HUDEP-2 (cell line): ENCODE measurements at regions not wholly inside any gene's neighbourhood (a gene's known extent, or its start where the extent isn't known, plus 50 kb on each side); places are given as distances from the start of the nearest gene placed in this dataset.
"Not testable (repeated sequence)": the region's sequence is repeated elsewhere in the genome, so short reads cannot be mapped to it uniquely, and the experiment has no call there.

Experiments used
- DNase-seq, 76 experiments: peaks; one replicate each; lab custom pipeline; 2025; ENCODE audit not compliant: unreplicated experiment in 76 of 76; lab: John Stamatoyannopoulos, UW

DNA sequence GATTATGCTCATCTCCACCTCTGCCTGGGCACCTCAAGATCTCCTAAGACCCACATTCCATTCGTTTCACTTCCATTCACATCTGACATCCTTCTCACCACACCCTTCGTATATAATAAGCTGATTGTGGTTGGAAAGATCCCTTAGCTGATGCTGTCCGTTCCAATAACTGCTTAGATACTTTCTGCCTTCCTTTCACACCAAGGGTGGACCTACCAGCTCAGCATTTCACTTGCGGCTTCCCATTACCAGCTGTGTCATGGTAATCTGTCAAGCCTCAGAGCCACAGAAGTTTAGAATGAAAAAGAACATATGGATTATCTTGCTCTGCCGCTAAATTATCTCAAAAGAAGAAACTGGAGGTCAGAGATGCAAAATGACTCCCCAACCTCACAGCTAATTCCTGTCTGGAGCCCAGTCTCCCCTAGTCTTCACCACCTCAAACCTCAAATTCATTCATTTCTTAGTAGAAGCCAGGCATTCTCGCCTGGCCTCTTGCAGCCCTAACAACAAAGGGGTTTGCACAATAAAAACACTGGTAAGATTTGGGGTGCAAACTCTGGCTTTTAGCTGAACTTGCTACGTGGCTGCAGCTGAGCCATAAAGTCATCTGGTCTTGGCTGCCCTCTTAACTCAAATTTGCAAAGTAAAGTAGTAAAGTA is 182.8 kb upstream of the HS3ST3A1 start:
- no peak for DNase-seq

DNA sequence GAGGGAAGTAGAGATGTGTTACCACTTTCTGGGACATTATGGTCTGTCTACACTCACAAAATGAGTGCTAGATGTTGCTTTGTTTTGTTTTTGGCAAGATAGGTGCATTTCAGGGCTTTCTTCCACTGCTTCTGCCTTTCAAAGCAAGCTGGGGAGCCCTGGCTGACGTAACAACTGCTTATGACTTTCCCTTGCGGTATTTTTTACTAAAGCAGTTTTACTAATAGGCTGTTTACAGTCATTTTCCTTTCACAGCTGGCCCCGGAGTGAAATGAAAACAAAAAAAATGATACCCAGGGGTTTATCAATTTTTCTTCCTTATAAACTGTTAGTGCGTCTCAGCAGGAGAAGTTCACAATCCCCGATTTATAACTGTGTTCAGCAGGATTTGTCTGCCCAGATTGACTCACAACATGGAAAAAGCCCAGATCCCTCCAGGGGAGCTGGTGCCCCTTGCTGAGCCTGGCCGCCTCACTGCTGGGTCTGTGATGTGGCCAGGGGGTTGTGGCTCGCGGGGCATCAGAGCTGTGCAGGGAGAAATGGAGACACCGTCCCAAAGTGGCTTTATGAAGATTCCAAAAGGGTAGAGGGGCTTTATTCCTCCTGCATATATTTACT is 184.4 kb upstream of the HS3ST3A1 start:
- no peak for DNase-seq

DNA sequence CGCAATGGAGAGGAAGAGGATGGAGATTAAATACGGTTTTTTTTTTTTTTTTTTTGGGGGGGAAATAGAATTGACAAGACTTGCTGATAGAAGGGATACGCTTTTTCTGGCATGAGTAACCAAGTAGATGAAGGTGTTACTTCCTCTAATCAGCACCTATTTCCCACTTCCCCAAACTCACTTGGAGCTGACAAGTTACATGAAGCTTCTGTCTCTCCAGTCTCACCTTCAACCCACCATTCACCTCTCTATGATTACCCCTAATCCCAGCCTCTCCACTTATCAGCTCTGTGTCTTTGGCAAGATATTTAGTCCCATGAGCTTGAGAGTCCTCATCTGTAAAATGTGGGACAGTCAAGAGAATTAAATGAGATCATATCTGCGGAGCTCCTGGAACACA is 185.9 kb upstream of the HS3ST3A1 start:
- DNase-seq, result no peak

DNA sequence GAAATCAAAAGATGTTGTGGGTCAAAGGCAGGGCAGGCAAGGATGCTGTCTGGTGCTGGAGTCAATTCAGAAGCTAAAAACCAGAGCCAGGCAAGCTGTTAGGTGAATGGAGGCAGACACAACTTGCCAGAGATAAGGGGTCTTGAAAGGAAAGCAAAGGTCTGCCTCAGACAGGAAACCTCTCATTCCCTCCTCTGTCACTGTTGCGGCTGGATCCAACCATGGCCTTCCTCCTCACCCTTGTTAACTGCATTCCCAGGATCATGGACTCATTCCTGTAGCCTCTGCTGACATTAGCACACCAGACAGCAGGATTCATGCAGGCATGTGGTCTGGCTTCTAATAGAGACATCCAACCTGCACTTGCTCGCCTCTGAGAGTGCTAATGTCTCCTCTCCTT is 186.7 kb upstream of the HS3ST3A1 start:
- no peak for DNase-seq

DNA sequence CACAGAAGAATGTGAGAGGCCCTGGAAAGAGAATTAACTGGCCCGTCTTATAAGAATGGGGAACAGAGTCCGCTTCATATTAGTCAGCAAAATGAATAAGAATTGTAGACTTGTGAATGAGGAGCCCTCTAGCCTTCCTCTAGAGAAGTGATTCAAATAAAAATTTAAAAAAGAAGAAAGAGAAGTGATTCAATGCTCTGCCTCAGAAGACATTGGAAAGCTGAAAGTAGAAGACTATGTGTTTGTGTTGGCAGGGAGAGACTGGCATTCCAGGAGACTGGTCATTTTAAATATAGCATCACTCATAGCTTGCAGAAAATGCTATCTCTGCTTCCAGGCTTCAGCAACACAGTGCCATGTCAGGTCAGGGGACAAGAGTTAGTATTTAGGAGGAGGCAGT is 190.6 kb upstream of the HS3ST3A1 start:
- DNase-seq, result no peak

DNA sequence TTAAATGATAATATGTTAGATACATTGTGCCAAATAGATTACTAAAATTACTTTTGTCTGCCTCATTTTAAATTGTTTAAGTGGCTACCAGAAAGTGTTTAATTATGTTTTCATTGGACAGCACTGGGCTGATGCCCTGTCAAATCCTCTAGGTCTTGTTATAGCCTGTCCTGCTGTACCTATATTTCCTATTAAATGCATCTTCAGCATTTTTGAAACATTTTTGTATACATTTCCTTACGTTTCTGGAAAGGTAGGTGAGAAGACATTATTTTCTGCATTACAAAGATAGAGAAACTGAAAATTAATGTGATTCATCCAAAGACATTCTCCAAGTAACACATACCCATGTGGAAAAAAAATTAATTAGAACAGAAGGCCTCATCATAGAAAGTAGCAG is 192.2 kb upstream of the HS3ST3A1 start:
- no peak for DNase-seq

DNA sequence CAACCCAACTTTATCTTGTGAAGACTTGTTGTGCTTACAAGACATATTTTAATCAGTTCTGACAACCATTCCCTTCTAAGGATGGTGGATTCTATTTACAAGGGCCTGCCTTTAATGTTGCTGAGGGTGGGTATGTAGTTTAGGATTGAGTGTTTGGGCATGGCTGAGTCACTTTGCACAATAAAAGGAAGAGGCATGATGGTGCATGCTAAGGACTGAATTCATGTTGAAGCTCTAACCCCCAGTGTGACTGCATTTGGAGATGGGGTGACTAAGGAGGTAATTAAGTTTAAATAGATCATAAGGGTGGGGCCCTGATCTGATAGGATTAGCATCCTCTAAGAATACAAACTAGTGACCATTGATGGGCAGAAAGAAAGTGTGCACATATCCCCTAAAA is 196.1 kb upstream of the HS3ST3A1 start:
- DNase-seq, result no peak

DNA sequence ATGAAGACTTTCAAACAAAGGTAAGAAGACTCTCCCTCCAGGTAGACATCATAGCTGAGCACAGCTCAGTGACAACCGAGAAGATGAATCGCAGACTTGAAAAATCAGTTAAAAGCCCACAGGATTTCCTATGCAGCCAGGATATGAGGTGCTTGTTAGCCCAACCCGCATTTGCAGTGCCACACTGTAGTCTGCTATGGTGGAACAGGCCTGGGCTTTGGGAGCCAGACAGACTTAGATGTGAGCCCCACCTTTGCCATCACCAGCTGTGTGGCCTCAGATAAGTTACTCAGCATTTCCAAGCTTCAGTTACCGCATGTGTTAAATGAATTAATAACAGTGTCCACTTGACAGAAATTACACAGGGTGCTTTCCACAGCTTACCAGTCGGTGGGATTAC is 204.4 kb upstream of the HS3ST3A1 start:
- peak in 53 of 76 experiments; percentile 1 to 74 (median 29) for DNase-seq

DNA sequence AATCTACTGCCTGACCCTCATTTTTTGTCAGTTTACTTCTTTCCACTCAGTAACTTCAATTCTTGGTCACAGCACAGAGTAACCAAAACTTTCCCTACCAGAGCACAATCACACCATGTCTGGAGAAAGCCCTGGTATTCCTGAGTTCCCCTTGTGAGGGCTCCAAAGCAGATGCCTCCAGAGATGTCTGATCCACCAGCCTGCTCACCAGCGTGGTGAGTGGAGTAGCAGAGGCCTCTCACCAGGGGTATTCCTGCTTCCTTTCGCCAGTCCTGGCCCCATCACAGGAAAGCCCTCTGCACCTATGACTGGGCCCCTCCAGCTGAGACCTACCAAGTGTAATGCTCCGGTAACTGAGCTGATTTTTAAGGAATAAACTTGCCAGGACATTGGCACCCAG is 205.4 kb upstream of the HS3ST3A1 start:
- DNase-seq, result no peak

DNA sequence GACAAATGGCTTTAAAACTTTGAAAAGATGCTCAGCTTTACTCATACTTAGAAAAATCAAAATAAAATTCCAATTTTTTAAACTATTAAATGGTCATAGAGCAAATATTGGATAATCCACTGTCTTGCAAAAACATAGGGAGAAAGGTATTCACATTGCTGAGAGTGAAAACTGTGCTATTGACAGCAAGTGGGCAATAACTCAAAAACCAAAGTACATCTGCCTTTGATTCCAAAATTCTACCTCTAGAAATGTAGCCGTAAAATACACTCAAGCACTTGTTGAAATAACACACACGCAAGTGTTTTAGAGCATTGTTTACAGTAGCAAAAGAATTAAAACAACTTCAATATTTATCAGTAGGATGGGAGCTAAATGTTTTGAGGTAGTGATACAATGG is 210.6 kb upstream of the HS3ST3A1 start:
- DNase-seq, result no peak

DNA sequence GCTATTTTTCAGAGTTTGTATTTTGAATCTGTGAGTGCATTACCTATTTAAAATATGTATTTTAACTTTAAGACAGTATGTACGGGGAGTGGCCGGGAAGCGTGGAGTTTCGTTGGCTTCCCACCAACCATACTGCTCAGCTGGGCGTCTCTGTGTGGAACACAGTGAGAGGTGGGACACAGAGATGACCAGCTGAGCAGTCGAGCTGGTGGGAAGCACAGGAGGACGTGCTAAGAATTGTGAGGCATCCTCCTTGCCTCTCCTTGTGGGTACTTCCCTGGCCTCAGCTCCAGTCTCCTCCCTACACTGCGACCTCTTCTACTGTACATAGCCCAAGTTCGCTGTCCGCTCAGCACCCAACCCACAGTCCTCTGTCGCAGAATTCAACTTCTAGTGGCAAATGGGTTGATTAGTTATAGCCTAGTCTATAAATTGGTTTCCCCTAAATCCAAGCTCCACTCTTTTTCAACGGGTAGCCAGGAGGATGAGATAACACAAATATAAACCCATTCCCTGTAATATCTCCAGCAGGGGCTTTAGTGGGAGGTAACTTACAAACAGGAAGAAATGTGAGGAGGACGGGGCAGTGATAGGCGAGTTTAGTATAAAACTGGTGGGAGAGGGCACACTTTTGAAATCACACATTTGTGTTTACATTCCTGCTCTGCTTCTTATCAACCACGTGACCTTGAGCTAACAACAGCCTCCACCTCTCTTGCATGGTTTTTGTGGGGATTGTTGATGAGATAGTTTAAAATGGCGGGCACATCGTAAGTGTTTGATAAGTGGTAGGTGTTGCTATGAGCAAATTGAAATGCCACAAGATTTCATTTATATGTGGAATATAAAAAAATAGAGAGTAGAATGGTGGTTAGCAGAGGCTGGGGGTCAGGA is 211.9 kb upstream of the HS3ST3A1 start:
- DNase-seq, result no peak

DNA sequence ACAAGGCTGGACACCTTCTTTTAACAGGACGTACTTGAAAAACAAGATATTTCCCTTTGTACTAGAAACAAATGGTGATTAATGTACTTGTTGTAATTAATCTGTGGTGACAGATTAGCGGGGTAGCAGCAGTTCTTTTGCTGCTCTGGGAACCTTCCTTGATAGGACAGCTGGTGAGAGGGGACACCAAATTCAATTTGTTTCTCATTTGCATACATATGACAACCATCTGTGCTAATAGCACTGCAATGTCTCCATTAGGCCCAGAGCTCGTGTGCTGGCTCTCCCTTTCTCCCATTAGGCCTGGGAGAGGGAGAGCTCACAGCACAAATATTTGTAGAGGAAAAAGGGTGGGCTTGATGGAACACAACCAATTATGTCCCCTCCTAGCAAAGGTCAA is 221.0 kb upstream of the HS3ST3A1 start:
- no peak for DNase-seq

DNA sequence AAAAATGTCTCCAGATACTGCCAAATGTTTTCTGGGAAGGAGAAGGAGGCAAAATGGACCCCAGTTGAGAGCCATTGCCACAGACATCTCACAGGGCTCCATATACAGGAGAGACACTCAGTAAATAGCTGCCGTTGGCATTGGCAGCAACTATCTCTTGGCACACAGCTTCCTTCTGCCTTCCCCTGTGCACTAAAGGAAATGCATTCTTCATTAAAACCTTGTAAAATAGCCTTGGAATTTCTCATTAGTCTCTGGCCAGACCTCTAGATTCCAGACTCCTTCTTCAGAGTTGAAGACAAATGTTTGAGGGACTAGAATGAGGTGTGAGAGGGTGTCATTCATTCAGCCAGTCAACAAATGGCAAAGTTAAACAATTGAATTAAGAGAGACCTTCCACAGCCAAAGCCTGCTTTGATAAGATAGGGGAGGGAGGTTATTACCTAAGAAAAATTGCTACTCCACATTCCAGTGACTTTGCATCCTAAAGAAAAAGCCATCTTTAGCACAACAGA is 223.9 kb upstream of the HS3ST3A1 start:
- no peak for DNase-seq

DNA sequence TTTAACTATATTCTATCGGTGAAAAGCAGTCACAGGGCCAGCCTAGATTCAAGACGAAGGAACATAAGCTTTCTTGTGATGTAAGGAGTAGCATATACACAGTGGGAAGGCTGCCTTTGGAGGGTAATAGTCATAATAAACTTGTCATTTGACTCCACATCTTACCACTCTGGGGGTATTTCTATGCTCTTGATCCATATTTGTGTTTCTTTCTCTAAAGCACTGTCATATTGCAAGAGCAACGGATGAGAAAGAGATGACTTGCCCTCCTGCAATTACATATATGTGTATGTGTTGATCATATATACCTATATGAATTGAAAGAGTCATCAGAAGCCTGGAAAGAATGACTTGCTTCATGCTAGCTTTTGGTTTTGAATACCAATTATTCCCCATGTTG is 225.4 kb upstream of the HS3ST3A1 start:
- no peak for DNase-seq

DNA sequence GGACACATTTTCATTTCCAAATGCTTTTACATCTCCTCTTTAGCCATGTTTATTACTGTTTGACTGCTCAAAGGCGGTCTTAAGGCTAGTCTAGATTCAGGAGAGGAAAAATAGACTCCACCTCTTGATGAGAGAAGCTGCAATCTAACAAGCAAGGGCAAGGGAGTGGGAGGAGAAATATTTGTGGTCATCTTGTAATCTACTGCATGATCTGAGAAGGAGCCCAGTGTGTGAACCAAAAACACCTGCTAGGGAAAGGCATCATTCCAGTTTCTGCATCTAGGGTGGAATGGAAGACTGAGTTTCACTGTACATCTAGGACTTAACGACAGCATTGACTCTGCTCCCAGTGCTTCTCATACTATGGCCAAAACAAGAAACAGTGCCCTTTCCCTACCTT is 232.2 kb upstream of the HS3ST3A1 start:
- no peak for DNase-seq

DNA sequence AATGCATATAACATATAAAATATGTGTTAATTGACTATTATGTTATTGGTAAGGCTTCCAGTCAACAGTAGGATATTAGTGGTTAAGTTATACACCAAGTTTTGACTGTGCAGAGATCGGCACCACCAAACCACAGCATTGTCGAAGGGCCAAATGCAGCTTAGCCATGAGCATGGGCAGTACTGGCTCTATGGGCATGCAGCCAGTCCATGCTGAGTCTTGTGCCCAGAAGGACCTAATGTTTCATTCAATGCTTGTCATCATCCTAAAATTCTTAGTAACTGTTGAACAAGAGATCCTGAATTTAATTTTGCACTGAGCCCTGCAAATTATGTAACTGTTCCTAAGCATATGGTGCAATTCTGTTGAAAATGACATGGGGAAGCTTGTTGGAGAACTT is 233.4 kb upstream of the HS3ST3A1 start:
- DNase-seq, result no peak

DNA sequence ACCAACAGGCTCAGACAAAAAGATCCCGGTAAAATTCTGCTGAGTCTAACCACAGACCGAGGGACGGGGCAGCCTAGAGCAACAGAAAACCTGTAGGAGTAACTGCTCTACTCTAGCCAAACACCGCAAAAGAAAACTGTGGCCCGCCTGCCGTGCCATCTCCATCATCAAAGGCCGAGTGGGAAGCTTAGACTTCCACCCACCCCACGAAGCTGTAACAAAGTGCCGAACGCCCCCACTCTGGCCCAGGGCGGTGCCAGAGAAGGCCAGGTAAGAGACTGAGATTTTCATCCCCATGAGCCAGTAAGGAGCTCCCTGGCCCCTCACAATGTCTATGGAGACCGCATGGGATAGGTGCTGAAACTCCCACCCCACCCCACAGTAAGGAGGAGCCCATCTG is 231.9 kb upstream of the COX10 start:
- DNase-seq, result no peak

DNA sequence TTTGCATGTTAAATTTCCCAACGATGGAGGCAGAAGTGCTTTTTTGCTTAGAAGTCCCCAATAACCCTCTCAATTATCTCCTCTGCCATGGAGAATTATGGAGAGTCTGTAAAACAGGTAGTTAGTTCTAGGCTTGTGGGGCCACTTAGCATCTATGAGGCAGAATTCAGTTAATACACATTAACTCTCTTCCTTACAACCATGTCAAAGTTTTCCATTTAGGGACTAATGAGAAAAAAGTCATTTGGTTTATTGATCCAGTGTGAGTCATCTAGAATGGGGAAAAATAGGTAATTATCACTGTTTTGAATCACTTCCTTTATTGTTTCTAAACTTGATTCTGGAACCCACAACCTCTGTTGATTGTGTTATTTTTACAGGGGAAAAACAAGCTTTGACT is 229.1 kb upstream of the COX10 start:
- no peak for DNase-seq

DNA sequence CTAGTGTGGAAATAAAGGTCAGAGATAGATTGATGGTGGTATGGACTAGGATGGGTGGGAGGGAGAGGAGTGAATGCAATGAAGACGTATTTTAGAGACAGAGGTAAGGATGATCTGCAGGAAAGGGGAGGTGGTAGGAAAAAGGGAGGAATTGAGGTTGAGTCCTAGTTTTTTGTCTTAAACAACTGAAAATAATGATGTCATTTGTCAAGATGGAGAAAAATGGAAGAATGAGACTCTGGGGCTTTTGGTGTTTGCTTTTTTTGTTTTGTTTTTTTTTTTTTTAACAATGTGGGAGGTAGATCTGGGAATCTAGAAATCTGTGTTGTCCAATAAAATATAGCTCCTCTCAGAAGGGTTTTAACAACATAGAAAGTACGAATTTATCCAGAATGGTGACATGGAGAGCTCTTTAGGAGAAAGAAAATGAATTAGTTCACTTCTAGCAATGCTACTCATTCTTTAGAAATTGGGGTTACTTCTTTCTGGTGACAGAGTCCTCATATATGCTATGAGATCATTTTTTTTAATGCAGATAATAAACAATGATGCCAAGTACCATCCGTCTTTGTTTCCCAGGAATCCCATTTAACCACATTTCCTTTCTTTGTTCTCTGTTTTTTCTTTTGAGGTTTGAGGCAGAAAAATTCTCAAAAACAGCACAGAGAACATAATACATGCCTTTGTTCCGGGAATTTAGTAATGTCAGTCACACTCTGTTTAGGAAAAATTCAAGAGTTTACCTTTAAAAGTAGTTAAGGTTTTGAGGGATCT is 225.3 kb upstream of the COX10 start:
- DNase-seq, result no peak

DNA sequence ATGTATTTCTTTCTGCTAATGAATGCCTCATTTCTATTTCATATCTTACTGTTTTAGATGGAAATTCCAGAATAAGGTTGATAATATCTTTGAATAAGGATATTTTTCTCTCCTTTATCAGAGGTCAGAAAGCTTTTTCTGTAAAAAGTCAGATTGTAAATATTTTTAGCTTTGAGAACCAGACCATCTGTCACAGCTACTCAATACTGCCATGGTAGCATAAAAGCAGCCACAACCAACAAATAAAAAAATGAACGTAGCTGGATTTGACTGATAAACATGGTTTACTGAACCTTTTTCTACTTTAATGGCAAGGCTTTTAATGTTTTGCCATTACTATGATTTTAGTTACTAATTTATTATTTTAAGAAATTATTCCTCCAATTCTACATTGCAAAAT is 217.4 kb upstream of the COX10 start:
- DNase-seq, result no peak

DNA sequence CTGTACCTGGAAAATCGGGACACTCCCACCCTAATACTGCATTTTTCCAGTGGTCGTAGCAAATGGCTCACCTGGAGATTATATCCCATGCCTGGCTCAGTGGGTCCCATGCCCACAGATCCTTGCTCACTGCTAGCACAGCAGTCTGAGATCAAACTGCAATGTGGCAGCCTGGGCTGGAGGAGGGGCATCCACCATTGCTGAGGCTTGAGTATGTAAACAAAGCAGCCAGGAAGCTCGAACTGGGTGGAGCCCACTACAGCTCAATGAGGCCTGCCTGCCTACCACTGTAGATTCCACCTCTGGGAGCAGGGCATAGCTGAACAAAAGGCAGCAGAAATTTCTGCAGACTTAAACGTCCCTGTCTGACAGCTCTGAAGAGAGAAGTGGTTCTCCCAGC is 213.6 kb upstream of the COX10 start:
- DNase-seq, result not testable (repeated sequence)
